Keratinocyte (primary cell): ENCODE measurements at regions not wholly inside any gene's neighbourhood (a gene's known extent, or its start where the extent isn't known, plus 50 kb on each side); places are given as distances from the start of the nearest gene placed in this dataset.

Experiments used
- DNase-seq: peaks from one replicate; pipeline ENCODE4 v3.0.0-alpha.2; 2011; ENCODE audit warnings: low read depth, missing footprints, low spot score
- FAIRE-seq: peaks from 2 replicates; lab custom pipeline; 2011; peaks lifted over from hg19 to GRCh38; lab: Jason Lieb, UNC
- H2AFZ ChIP-seq: 2 replicates; pipeline ENCODE4 v1.6.0; 2012; ENCODE audit warnings: low read length, control low read depth, inconsistent platforms; ENCODE audit not compliant: control insufficient read depth
- H3K27ac ChIP-seq: 2 replicates; pipeline ENCODE4 v1.5.1; 2011; ENCODE audit warnings: low read length; ENCODE audit not compliant: control insufficient read depth, insufficient read depth
- H3K27me3 ChIP-seq: 3 replicates; pipeline ENCODE4 v1.6.0; 2011; ENCODE audit warnings: low read length; ENCODE audit not compliant: control insufficient read depth, insufficient read depth; ENCODE audit errors: extremely low read depth
- H3K36me3 ChIP-seq, 2 experiments: 2 replicates in 1 of 2; 3 replicates in 1 of 2; pipeline ENCODE4 v1.5.1; 2011; ENCODE audit warnings: low read length in 2 of 2, mild to moderate bottlenecking in 1 of 2; ENCODE audit not compliant: control insufficient read depth in 2 of 2, insufficient read depth in 2 of 2; ENCODE audit errors: extremely low read depth in 1 of 2
- H3K4me1 ChIP-seq: 3 replicates; pipeline ENCODE4 v1.5.1; 2011; ENCODE audit warnings: low read length; ENCODE audit not compliant: control insufficient read depth, insufficient read depth; ENCODE audit errors: extremely low read depth
- H3K4me2 ChIP-seq: 3 replicates; pipeline ENCODE4 v1.6.0; 2011; ENCODE audit warnings: low read depth, low read length; ENCODE audit not compliant: control insufficient read depth, insufficient read depth; ENCODE audit errors: extremely low read depth
- H3K4me3 ChIP-seq, 3 experiments: fragments of 200-600 bp in 1 of 3; sonication (generic) in 1 of 3; 2 replicates in 2 of 3; 3 replicates in 1 of 3; pipeline ENCODE4 v1.5.1; 2011 to 2016; ENCODE audit warnings: low read length in 3 of 3, mild to moderate bottlenecking in 3 of 3, control low read depth in 2 of 3, inconsistent platforms in 1 of 3, low read depth in 1 of 3, mixed read lengths in 1 of 3, mixed run types in 1 of 3, moderate library complexity in 1 of 3; ENCODE audit not compliant: control insufficient read depth in 2 of 3, insufficient read depth in 2 of 3; ENCODE audit errors: extremely low read depth in 1 of 3
- H3K79me2 ChIP-seq: 2 replicates; pipeline ENCODE4 v1.6.0; 2012; ENCODE audit warnings: low read length; ENCODE audit not compliant: control insufficient read depth, insufficient read depth
- H3K9ac ChIP-seq: 3 replicates; pipeline ENCODE4 v1.6.0; 2011; ENCODE audit warnings: low read length; ENCODE audit not compliant: control insufficient read depth, insufficient read depth; ENCODE audit errors: extremely low read depth
- H3K9me1 ChIP-seq: 3 replicates; pipeline ENCODE4 v1.6.0; 2011; ENCODE audit warnings: low read length; ENCODE audit not compliant: control insufficient read depth, insufficient read depth; ENCODE audit errors: extremely low read depth
- H3K9me3 ChIP-seq: 2 replicates; pipeline ENCODE4 v1.5.1; 2012; ENCODE audit warnings: low read depth, low read length; ENCODE audit not compliant: control insufficient read depth
- H4K20me1 ChIP-seq: 3 replicates; pipeline ENCODE4 v1.6.0; 2011; ENCODE audit warnings: low read length; ENCODE audit not compliant: control insufficient read depth, insufficient read depth; ENCODE audit errors: extremely low read depth
- EZH2 ChIP-seq: IDR thresholded peaks from one replicate; pipeline ENCODE4 v1.6.1; 2012; ENCODE audit warnings: inconsistent platforms, mild to moderate bottlenecking, low read length, moderate library complexity
- dilution Hi-C: fragments of 300-500 bp; cut with MboI; formaldehyde crosslinking; loops from one replicate; pipeline ENCODE4 v1.7.0; 2020; ENCODE audit warnings: low sequenced_read_pairs; ENCODE audit not compliant: extremely low pct_ligation_motif_present
- TF ChIP-seq, protein P1 (sequence below), 3 experiments: IDR thresholded peaks in 1 of 3; conservative IDR thresholded peaks in 1 of 3; optimal IDR thresholded peaks in 1 of 3; 2 replicates in 2 of 3; 3 replicates in 1 of 3; pipeline versions ENCODE3 to v1.5.1; 2011; ENCODE audit warnings: low read length in 3 of 3, mild to moderate bottlenecking in 3 of 3, moderate library complexity in 2 of 3, control low read depth in 1 of 3, inconsistent platforms in 1 of 3; ENCODE audit not compliant: insufficient read depth in 2 of 3; ENCODE audit errors: extremely low read depth in 1 of 3

DNA sequence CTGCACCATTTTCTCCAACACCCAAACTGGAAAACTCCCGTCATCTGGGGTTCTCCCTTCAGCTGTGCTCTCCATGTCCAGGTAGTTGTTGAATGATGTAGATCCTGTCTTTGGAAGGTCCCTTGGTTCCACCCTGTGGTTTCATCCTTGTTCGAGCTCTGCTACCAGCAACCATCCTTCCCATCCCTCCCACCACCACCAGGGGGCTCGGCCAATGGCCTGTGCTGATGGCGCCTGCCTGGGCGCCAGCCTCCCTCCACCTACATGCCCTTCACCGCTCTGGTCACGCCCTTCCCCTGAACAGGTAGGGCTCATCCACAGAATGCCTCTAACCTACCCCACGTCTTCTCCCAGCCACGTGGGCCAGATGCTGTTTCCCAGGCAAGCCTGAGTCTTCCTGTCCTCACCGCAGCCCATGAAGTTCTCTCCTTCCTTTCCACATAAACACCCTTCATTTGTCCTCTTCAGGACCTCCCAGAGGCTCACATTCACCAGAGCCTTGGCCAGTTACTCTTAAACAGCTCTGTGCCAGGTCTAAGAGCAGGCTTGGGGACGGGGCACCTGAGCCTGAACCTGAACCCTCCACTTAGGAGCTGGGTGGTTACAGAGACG lies 75.1 kb upstream of the DUSP22 start:
- no peak overlapping the region for H3K9ac ChIP-seq
- no peak for FAIRE-seq

DNA sequence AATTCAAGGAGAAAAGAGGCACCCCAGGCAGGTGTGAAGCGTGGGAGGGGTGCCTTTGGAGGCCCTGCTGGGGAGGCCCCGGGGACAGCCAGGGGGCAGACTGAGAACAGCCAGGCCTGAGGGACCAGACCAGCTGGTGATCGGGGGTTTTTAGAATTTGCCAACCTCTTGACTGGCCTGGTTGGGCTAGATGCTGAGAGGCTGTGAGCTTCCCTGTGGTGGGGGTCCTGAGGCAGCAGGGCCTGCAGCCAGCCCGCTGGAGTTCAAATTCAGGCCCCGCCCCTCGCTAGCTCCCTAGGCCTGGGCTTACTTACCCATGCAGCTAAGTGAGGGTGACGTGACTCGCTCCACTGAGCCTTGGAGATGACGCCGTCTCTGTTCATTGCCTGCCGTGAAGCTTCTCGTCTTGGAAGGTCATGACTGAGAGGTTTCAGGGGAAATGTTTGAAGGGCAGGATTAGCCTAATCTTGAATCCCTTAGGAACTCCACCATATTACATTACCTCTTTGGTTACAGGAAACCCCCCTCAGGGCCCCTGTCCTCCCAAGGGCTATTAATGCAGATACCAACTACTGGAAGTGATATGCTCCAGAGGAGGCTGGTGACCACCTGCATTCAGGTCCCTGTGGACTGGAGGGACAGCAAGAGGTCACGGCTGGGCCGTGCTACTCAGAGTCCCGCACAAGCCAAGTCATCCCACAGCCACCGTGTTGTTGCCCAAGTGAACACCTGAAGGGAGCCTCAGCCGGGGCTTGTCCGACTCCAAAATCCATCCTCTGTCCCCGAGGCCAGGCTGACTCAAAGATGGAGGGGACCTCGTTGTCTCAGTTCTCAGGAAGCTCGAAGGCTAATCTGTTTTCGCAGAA lies 73.9 kb upstream of the DUSP22 start:
- Histone ChIP-seq H3K79me2 (no peaks in the 10 kb centered on the region), H3K27me3 (no peaks in the 10 kb centered on the region), H3K9me3 (no peaks in the 10 kb centered on the region), H3K27ac (no peak overlapping the region), H3K4me3 (no peak overlapping the region), H3K36me3 (no peaks in the 10 kb centered on the region), H3K9ac (no peak overlapping the region), H3K4me2 (no peak overlapping the region), H3K9me1 (no peaks in the 10 kb centered on the region), H3K4me1 (peaks cover 25% of the 10 kb centered on the region), H2AFZ (no peak overlapping the region), H4K20me1 (no peaks in the 10 kb centered on the region)
- dilution Hi-C loops = no loop called here
- no peak for DNase-seq
- no peak for TF ChIP-seq EZH2
- TF ChIP-seq, protein P1, sequence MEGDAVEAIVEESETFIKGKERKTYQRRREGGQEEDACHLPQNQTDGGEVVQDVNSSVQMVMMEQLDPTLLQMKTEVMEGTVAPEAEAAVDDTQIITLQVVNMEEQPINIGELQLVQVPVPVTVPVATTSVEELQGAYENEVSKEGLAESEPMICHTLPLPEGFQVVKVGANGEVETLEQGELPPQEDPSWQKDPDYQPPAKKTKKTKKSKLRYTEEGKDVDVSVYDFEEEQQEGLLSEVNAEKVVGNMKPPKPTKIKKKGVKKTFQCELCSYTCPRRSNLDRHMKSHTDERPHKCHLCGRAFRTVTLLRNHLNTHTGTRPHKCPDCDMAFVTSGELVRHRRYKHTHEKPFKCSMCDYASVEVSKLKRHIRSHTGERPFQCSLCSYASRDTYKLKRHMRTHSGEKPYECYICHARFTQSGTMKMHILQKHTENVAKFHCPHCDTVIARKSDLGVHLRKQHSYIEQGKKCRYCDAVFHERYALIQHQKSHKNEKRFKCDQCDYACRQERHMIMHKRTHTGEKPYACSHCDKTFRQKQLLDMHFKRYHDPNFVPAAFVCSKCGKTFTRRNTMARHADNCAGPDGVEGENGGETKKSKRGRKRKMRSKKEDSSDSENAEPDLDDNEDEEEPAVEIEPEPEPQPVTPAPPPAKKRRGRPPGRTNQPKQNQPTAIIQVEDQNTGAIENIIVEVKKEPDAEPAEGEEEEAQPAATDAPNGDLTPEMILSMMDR (optimal IDR thresholded peaks at IDR 0.05 in 1 of 3, IDR thresholded peaks at IDR 0.05 in 1 of 3, conservative IDR thresholded peaks at IDR 0.05 in 1 of 3; ENCODE audit: extremely low read depth in 1 of 3, insufficient read depth in 2 of 3, low read length in 3 of 3) = no peak
- FAIRE-seq = no peak

More for the DNA sequence above, 75.1 kb upstream of the DUSP22 start:
- H3K79me2 ChIP-seq = no peaks in the 10 kb centered on the region
- dilution Hi-C loops = no loop called here
- H3K27me3 ChIP-seq = no peaks in the 10 kb centered on the region
- H4K20me1 ChIP-seq = no peaks in the 10 kb centered on the region
- no peaks in the 10 kb centered on the region for H3K36me3 ChIP-seq
- H3K9me1 ChIP-seq = no peaks in the 10 kb centered on the region
- no peak for TF ChIP-seq EZH2
- TF ChIP-seq, protein P1 (optimal IDR thresholded peaks at IDR 0.05 in 1 of 3, IDR thresholded peaks at IDR 0.05 in 1 of 3, conservative IDR thresholded peaks at IDR 0.05 in 1 of 3; ENCODE audit: extremely low read depth in 1 of 3, insufficient read depth in 2 of 3, low read length in 3 of 3) = peak; percentile 42 to 48 (median 47)
- H3K4me1 ChIP-seq = peaks cover 16% of the 10 kb centered on the region
- H3K4me2 ChIP-seq = no peak overlapping the region
- H2AFZ ChIP-seq = no peak overlapping the region
- H3K9me3 ChIP-seq = no peaks in the 10 kb centered on the region
- H3K4me3 ChIP-seq = no peak overlapping the region
- no peak for DNase-seq
- no peak overlapping the region for H3K27ac ChIP-seq
